PFSK-1 (cell line): ENCODE measurements at regions not wholly inside any gene's neighbourhood (a gene's known extent, or its start where the extent isn't known, plus 50 kb on each side); places are given as distances from the start of the nearest gene placed in this dataset.

Experiments used
- FOXP2 ChIP-seq: optimal IDR thresholded peaks from 2 replicates; pipeline ENCODE3; 2011; ENCODE audit warnings: borderline replicate concordance, control low read depth, inconsistent platforms; ENCODE audit not compliant: insufficient read depth; ENCODE audit errors: extremely low read length, extremely low read depth
- POLR2AphosphoS5 ChIP-seq: IDR thresholded peaks from 2 replicates; pipeline ENCODE4 v1.6.1; 2012; ENCODE audit warnings: low read depth, mild to moderate bottlenecking, control low read depth, low read length, moderate library complexity
- REST ChIP-seq, 2 experiments: IDR thresholded peaks; 2 replicates each; pipeline versions ENCODE4 v1.6.1 to v1.8.0; 2011 to 2012; ENCODE audit warnings: low read depth in 2 of 2, low read length in 2 of 2, control low read depth in 1 of 2, inconsistent platforms in 1 of 2, mild to moderate bottlenecking in 1 of 2, moderate library complexity in 1 of 2; ENCODE audit not compliant: insufficient read depth in 1 of 2
- SIN3A ChIP-seq: IDR thresholded peaks from 2 replicates; pipeline ENCODE4 v1.6.1; 2012; ENCODE audit warnings: mild to moderate bottlenecking, low read length, moderate library complexity, borderline replicate concordance; ENCODE audit not compliant: insufficient read depth
- TAF1 ChIP-seq: IDR thresholded peaks from 2 replicates; pipeline ENCODE4 v1.6.1; 2012; ENCODE audit warnings: low read length, control low read depth, borderline replicate concordance; ENCODE audit not compliant: insufficient read depth

GRCh38 chr1:219419065-219419464 lies 193.8 kb downstream of the ZC3H11B start:
- TF ChIP-seq REST (IDR thresholded peaks at IDR 0.05; ENCODE audit: insufficient read depth in 1 of 2, low read depth in 2 of 2, low read length in 2 of 2) (no peak), POLR2AphosphoS5 (no peak), SIN3A (no peak), TAF1 (no peak), FOXP2 (no peak)
